MCF 10A (cell line): ENCODE measurements at regions not wholly inside any gene's neighbourhood (a gene's known extent, or its start where the extent isn't known, plus 50 kb on each side); places are given as distances from the start of the nearest gene placed in this dataset.

Experiments
- BruUV-seq: library from RNA; stranded (reverse); fragments of 400-500 nt; replicated peaks from 2 replicates; lab custom pipeline; 2021; lab: Mats Ljungman, UMichigan
- CTCF ChIA-PET: fragments of 300-600 bp; sonication (Branson Sonifier 250); formaldehyde crosslinking; extraction: SDS; loops from one replicate; lab custom pipeline; 2021; ENCODE audit warnings: antibody characterized with exemption, inconsistent platforms; lab: Yijun Ruan, JAX
- POLR2A ChIA-PET: fragments of 300-600, 350-650 bp; sonication (Branson Sonifier 250); formaldehyde crosslinking; extraction: SDS; loops from one replicate; lab custom pipeline; 2020; ENCODE audit warnings: antibody characterized with exemption, inconsistent platforms; lab: Yijun Ruan, JAX
- DNase-seq: peaks from one replicate; pipeline ENCODE4 v3.0.0-alpha.2; 2018; ENCODE audit not compliant: unreplicated experiment
- H3K27ac Mint-ChIP-seq: one replicate; pipeline ENCODE4 v1.8.0; 2022; ENCODE audit warnings: mild to moderate bottlenecking, low read depth, mixed read lengths; ENCODE audit not compliant: unreplicated experiment
- H3K27me3 Mint-ChIP-seq: one replicate; pipeline ENCODE4 v1.8.0; 2022; ENCODE audit warnings: mixed read lengths; ENCODE audit not compliant: insufficient read depth, unreplicated experiment
- H3K36me3 Mint-ChIP-seq: one replicate; pipeline ENCODE4 v1.8.0; 2022; ENCODE audit warnings: mild to moderate bottlenecking, moderate library complexity, mixed read lengths; ENCODE audit not compliant: insufficient read depth, unreplicated experiment
- H3K4me1 Mint-ChIP-seq: one replicate; pipeline ENCODE4 v1.8.0; 2022; ENCODE audit warnings: mixed read lengths; ENCODE audit not compliant: insufficient read depth, unreplicated experiment
- H3K4me3 Mint-ChIP-seq: one replicate; pipeline ENCODE4 v1.8.0; 2022; ENCODE audit warnings: mild to moderate bottlenecking, moderate library complexity, mixed read lengths; ENCODE audit not compliant: unreplicated experiment
- H3K9me3 Mint-ChIP-seq: one replicate; pipeline ENCODE4 v1.8.0; 2022; ENCODE audit warnings: mixed read lengths; ENCODE audit not compliant: unreplicated experiment
- CTCF ChIP-seq: fragments of 200-600 bp; IDR thresholded peaks from one replicate; pipeline ENCODE4 v1.8.0; 2022; ENCODE audit warnings: antibody characterized with exemption, mild to moderate bottlenecking; ENCODE audit not compliant: unreplicated experiment
- intact Hi-C: fragments of 100-400 bp; cut with micrococcal nuclease; formaldehyde crosslinking; loops from 2 replicates; pipeline ENCODE4 v1.14.1; 2022

- Mint-ChIP-seq H3K4me1 (no peaks in the 10 kb centered on the region), H3K27me3 (peaks cover 21% of the 10 kb centered on the region), H3K9me3 (no peaks in the 10 kb centered on the region), H3K27ac (no peak overlapping the region), H3K36me3 (peaks cover 3% of the 10 kb centered on the region), H3K4me3 (no peak overlapping the region)
- intact Hi-C loops = no loop called here
- BruUV-seq = no TSS peak
- no peak for TF ChIP-seq CTCF
- POLR2A ChIA-PET = interaction anchor here (0.6 to 0.7 kb wide), 2 partner anchors 192 to 256 kb away, joined by 3 to 4 read pairs; no protein-coding TSS in a partner anchor
- CTCF ChIA-PET = interaction anchor here (1.2 kb wide), 1 partner anchor 9 kb away, joined by 3 read pairs; no protein-coding TSS in a partner anchor
- no peak for DNase-seq
These were observed 141.0 kb downstream of the GLI2 start for GRCh38 chr2:120876526-120877280.

DNA sequence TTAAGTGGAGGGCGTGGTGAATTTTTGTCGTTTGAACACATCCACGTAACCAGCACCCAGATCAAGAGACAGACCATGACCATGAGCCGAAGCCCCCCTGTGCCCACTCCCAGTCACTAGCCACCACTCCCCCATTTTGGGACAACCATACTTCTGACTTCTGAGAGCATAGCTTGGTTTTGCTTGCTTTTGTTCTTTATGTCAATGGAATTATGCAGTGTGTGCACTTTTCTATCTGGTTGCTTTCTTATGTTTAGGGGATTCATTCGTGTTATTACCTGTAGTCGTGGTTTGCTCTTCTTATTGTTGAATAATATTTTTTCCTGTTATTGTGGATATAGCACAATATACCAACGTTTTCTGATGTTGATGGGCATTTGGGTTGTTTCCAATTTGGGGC is 141.7 kb downstream of the GLI2 start:
- H3K36me3 Mint-ChIP-seq = no peaks in the 10 kb centered on the region
- no TSS peak for BruUV-seq
- ChIA-PET CTCF (interaction anchor here (1.2 kb wide), 1 partner anchor 9 kb away, joined by 3 read pairs; no protein-coding TSS in a partner anchor), POLR2A (interaction anchor here (0.6 kb wide), 1 partner anchor 193 kb away, joined by 4 read pairs; no protein-coding TSS in a partner anchor)
- no peak for DNase-seq
- no peak overlapping the region for H3K27ac Mint-ChIP-seq
- TF ChIP-seq CTCF = no peak
- H3K4me3 Mint-ChIP-seq = no peak overlapping the region
- peaks cover 21% of the 10 kb centered on the region for H3K27me3 Mint-ChIP-seq
- no peaks in the 10 kb centered on the region for H3K9me3 Mint-ChIP-seq
- intact Hi-C loops = no loop called here
- no peaks in the 10 kb centered on the region for H3K4me1 Mint-ChIP-seq

DNA sequence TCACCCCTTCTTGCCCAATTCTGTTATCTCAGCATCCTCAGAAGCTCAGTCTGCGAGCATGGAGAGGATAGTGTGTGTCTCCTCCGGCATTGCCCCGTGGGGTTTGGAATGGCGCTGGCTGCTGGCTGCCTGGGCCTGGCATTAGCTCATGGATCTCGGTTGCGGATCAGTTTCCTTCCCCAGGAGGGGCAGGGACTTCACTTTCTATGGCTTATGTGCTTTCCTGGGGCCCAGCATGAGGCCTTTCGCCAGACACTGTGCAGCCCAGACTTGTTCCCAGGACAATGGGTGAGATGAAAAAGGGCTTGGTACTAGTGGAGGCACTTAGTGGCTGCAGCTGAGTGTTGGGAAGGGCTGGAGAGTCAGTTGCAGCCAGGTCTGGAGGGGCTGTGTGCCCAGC is 143.3 kb downstream of the GLI2 start:
- peaks cover 21% of the 10 kb centered on the region for H3K27me3 Mint-ChIP-seq
- CTCF ChIA-PET = interaction anchor here (0.6 to 1.0 kb wide), 2 partner anchors 14 to 192 kb away, joined by 3 to 4 read pairs; no protein-coding TSS in a partner anchor
- no peak overlapping the region for H3K4me3 Mint-ChIP-seq
- no peaks in the 10 kb centered on the region for H3K9me3 Mint-ChIP-seq
- no peak overlapping the region for H3K27ac Mint-ChIP-seq
- no peak for TF ChIP-seq CTCF
- DNase-seq = no peak
- intact Hi-C loops = no loop called here
- H3K4me1 Mint-ChIP-seq = no peaks in the 10 kb centered on the region
- POLR2A ChIA-PET = interaction anchor here (0.6 kb wide), 1 partner anchor 163 kb away, joined by 3 read pairs; no protein-coding TSS in a partner anchor
- no peaks in the 10 kb centered on the region for H3K36me3 Mint-ChIP-seq
- no TSS peak for BruUV-seq
